IPS-18a (cell line): ENCODE measurements at regions not wholly inside any gene's neighbourhood (a gene's known extent, or its start where the extent isn't known, plus 50 kb on each side); places are given as distances from the start of the nearest gene placed in this dataset.
"Not testable (repeated sequence)": the region's sequence is repeated elsewhere in the genome, so short reads cannot be mapped to it uniquely, and the experiment has no call there.

Experiments
- H3K27ac ChIP-seq: one replicate; pipeline ENCODE4 v1.5.1; 2013; ENCODE audit warnings: low read length
- H3K27me3 ChIP-seq: one replicate; pipeline ENCODE4 v1.6.1; 2013; ENCODE audit warnings: mild to moderate bottlenecking, low read length; ENCODE audit not compliant: control insufficient read depth, insufficient read depth
- H3K36me3 ChIP-seq: one replicate; pipeline ENCODE4 v1.6.1; 2013; ENCODE audit warnings: low read depth, low read length; ENCODE audit not compliant: control insufficient read depth
- H3K4me1 ChIP-seq: one replicate; pipeline ENCODE4 v1.6.1; 2013; ENCODE audit warnings: low read depth, low read length; ENCODE audit not compliant: control insufficient read depth
- H3K4me3 ChIP-seq: one replicate; pipeline ENCODE4 v1.5.1; 2013; ENCODE audit warnings: low read length
- H3K9ac ChIP-seq: one replicate; pipeline ENCODE4 v1.6.1; 2013; ENCODE audit warnings: mild to moderate bottlenecking, low read length, moderate library complexity
- H3K9me3 ChIP-seq: one replicate; pipeline ENCODE4 v1.6.1; 2013; ENCODE audit warnings: low read depth, low read length; ENCODE audit not compliant: control insufficient read depth

GRCh38 chr11:38411149-38411548 is 1813.1 kb upstream of the RAG2 start:
- Histone ChIP-seq H3K4me1 (no peaks in the 10 kb centered on the region), H3K27me3 (no peaks in the 10 kb centered on the region), H3K27ac (no peak overlapping the region), H3K36me3 (no peaks in the 10 kb centered on the region), H3K9ac (no peak overlapping the region), H3K4me3 (no peak overlapping the region), H3K9me3 (no peaks in the 10 kb centered on the region)

- no peak overlapping the region for H3K4me3 ChIP-seq
- H3K4me1 ChIP-seq: no peaks in the 10 kb centered on the region
- no peak overlapping the region for H3K9ac ChIP-seq
- H3K27ac ChIP-seq: no peak overlapping the region
- H3K9me3 ChIP-seq: no peaks in the 10 kb centered on the region
- no peaks in the 10 kb centered on the region for H3K27me3 ChIP-seq
- H3K36me3 ChIP-seq: no peaks in the 10 kb centered on the region
These were observed 1804.0 kb upstream of the RAG2 start for GRCh38 chr11:38402063-38402462.

DNA sequence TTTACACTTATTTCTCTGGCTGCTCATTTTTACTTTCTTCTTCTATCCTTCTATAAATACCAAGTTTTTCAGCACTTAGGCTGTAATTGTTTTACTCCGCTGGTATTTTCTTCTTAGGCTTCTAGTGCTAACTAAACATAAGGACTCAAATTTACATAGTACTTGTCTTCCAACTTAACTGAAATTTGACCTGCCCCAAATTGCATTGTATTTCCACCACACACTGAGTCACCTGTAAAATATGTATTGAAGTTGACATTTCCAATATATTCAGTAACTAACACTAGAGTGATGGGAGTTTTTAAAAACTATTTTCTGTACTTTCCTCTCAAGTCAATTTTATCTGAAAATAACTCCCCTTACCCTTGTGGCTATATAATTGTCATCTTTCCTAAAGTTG is 1794.1 kb upstream of the RAG2 start:
- no peaks in the 10 kb centered on the region for H3K9me3 ChIP-seq
- peaks cover 11% of the 10 kb centered on the region for H3K4me1 ChIP-seq
- no peak overlapping the region for H3K27ac ChIP-seq
- H3K4me3 ChIP-seq: no peak overlapping the region
- H3K9ac ChIP-seq: no peak overlapping the region
- no peaks in the 10 kb centered on the region for H3K27me3 ChIP-seq
- no peaks in the 10 kb centered on the region for H3K36me3 ChIP-seq

- Histone ChIP-seq H3K4me1 (no peaks in the 10 kb centered on the region), H3K4me3 (no peak overlapping the region), H3K9me3 (no peaks in the 10 kb centered on the region), H3K27me3 (no peaks in the 10 kb centered on the region), H3K27ac (no peak overlapping the region), H3K36me3 (no peaks in the 10 kb centered on the region), H3K9ac (no peak overlapping the region)
These were observed 1786.5 kb upstream of the RAG2 start for GRCh38 chr11:38384568-38384967.

DNA sequence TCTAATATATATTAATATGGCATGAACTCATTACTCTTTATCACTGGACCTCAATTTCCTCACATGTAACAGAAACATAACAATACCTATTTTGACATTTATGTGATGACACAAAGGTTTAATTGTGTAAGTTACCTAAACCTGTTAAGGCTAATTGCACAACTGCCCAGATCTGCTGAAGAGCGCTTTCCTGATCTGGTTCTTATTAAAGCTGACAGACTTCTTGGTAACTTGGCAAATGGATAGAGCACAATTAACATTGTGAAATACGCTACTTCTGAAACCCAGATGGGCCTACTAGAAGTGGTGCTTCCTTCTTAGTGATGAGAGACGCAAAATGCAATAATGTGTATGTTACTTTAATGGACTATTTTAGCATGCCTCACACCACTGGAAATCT is 1767.2 kb upstream of the RAG2 start:
- no peak overlapping the region for H3K4me3 ChIP-seq
- no peaks in the 10 kb centered on the region for H3K27me3 ChIP-seq
- no peak overlapping the region for H3K27ac ChIP-seq
- H3K9me3 ChIP-seq: no peaks in the 10 kb centered on the region
- no peaks in the 10 kb centered on the region for H3K4me1 ChIP-seq
- H3K9ac ChIP-seq: no peak overlapping the region
- H3K36me3 ChIP-seq: no peaks in the 10 kb centered on the region

GRCh38 chr11:38356255-38356654 is 1758.2 kb upstream of the RAG2 start:
- H3K9ac ChIP-seq: no peak overlapping the region
- H3K9me3 ChIP-seq: peaks cover 2% of the 10 kb centered on the region
- H3K27me3 ChIP-seq: no peaks in the 10 kb centered on the region
- no peaks in the 10 kb centered on the region for H3K4me1 ChIP-seq
- no peak overlapping the region for H3K27ac ChIP-seq
- no peak overlapping the region for H3K4me3 ChIP-seq
- H3K36me3 ChIP-seq: no peaks in the 10 kb centered on the region

GRCh38 chr11:38345286-38345685 is 1747.2 kb upstream of the RAG2 start:
- H3K9ac ChIP-seq: no peak overlapping the region
- H3K9me3 ChIP-seq: peaks cover 3% of the 10 kb centered on the region
- H3K4me1 ChIP-seq: no peaks in the 10 kb centered on the region
- H3K27me3 ChIP-seq: no peaks in the 10 kb centered on the region
- no peaks in the 10 kb centered on the region for H3K36me3 ChIP-seq
- no peak overlapping the region for H3K27ac ChIP-seq
- no peak overlapping the region for H3K4me3 ChIP-seq

DNA sequence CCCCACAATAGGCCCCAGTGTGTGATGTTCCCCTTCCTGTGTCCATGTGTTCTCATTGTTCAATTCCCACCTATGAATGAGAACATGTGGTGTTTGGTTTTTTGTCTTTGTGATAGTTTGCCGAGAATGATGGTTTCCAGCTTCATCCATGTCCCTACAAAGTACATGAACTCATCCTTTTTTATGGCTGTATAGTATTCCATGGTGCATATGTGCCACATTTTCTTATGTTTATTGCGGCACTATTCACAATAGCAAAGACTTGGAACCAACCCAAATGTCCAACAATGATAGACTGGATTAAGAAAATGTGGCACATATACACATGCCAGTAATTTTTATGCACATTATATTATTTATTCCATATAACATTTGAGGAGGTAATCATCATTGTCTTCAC is 1743.6 kb upstream of the RAG2 start:
- H3K9me3 ChIP-seq, H3K36me3 ChIP-seq, H3K27me3 ChIP-seq, H3K4me3 ChIP-seq, H3K27ac ChIP-seq, H3K4me1 ChIP-seq, H3K9ac ChIP-seq: not testable (repeated sequence)

GRCh38 chr11:38339835-38340440 is 1741.9 kb upstream of the RAG2 start:
- Histone ChIP-seq H3K27me3 (no peaks in the 10 kb centered on the region), H3K36me3 (no peaks in the 10 kb centered on the region), H3K27ac (no peak overlapping the region), H3K4me1 (no peaks in the 10 kb centered on the region), H3K9ac (no peak overlapping the region), H3K9me3 (peaks cover 3% of the 10 kb centered on the region), H3K4me3 (no peak overlapping the region)

GRCh38 chr11:38338022-38338421 is 1740.0 kb upstream of the RAG2 start:
- not testable (repeated sequence) for H3K4me1 ChIP-seq, H3K4me3 ChIP-seq, H3K9ac ChIP-seq, H3K9me3 ChIP-seq, H3K27ac ChIP-seq, H3K36me3 ChIP-seq, H3K27me3 ChIP-seq

GRCh38 chr11:38332046-38332445 is 1734.0 kb upstream of the RAG2 start:
- H3K27ac ChIP-seq: no peak overlapping the region
- no peak overlapping the region for H3K4me3 ChIP-seq
- no peaks in the 10 kb centered on the region for H3K27me3 ChIP-seq
- H3K4me1 ChIP-seq: no peaks in the 10 kb centered on the region
- no peaks in the 10 kb centered on the region for H3K9me3 ChIP-seq
- H3K9ac ChIP-seq: no peak overlapping the region
- no peaks in the 10 kb centered on the region for H3K36me3 ChIP-seq

- no peak overlapping the region for H3K4me3 ChIP-seq
- peaks cover 3% of the 10 kb centered on the region for H3K4me1 ChIP-seq
- H3K9ac ChIP-seq: no peak overlapping the region
- H3K9me3 ChIP-seq: no peaks in the 10 kb centered on the region
- H3K27me3 ChIP-seq: no peaks in the 10 kb centered on the region
- no peak overlapping the region for H3K27ac ChIP-seq
- no peaks in the 10 kb centered on the region for H3K36me3 ChIP-seq
These were observed 1732.5 kb upstream of the RAG2 start for GRCh38 chr11:38330578-38330977.
